Liver (tissue), 8 donors: ENCODE measurements at regions not wholly inside any gene's neighbourhood (a gene's known extent, or its start where the extent isn't known, plus 50 kb on each side); places are given as distances from the start of the nearest gene placed in this dataset.

Source experiments
- DNase-seq: peaks from one replicate; pipeline ENCODE4 v3.0.0-alpha.2; 2017; ENCODE audit warnings: low spot score
- H3K27ac ChIP-seq, 2 donors: one replicate each; pipeline ENCODE4 v1.7.0; 2013; ENCODE audit warnings: inconsistent platforms in 2 of 2, low read length in 2 of 2, control low read depth in 1 of 2, low read depth in 1 of 2, mild to moderate bottlenecking in 1 of 2
- H3K27me3 ChIP-seq, 4 donors: one replicate each; pipeline versions ENCODE4 v1.6.1 to v1.7.0; 2013; ENCODE audit warnings: low read length in 3 of 4, inconsistent platforms in 1 of 4, mild to moderate bottlenecking in 1 of 4, moderate library complexity in 1 of 4; ENCODE audit not compliant: control insufficient read depth in 4 of 4, insufficient read depth in 4 of 4
- H3K36me3 ChIP-seq, 4 donors: one replicate each; pipeline versions ENCODE4 v1.6.1 to v1.7.0; 2013; ENCODE audit warnings: low read length in 3 of 4, mild to moderate bottlenecking in 3 of 4, low read depth in 1 of 4, moderate library complexity in 1 of 4; ENCODE audit not compliant: control insufficient read depth in 4 of 4, insufficient read depth in 3 of 4
- H3K4me1 ChIP-seq, 4 donors: one replicate each; pipeline versions ENCODE4 v1.6.1 to v1.7.0; 2013; ENCODE audit warnings: low read length in 3 of 4, mild to moderate bottlenecking in 3 of 4, moderate library complexity in 1 of 4; ENCODE audit not compliant: control insufficient read depth in 4 of 4, insufficient read depth in 4 of 4
- H3K4me3 ChIP-seq, 3 donors: one replicate each; pipeline versions ENCODE4 v1.6.1 to v1.7.0; 2013; ENCODE audit warnings: low read length in 3 of 3, control low read depth in 1 of 3, low read depth in 1 of 3, mild to moderate bottlenecking in 1 of 3
- H3K9ac ChIP-seq, 2 donors: one replicate each; pipeline ENCODE4 v1.7.0; 2013; ENCODE audit warnings: low read length in 2 of 2, mild to moderate bottlenecking in 2 of 2, moderate library complexity in 2 of 2, control low read depth in 1 of 2, low read depth in 1 of 2
- H3K9me3 ChIP-seq, 4 donors: one replicate each; pipeline versions ENCODE4 v1.6.1 to v1.7.0; 2013; ENCODE audit warnings: low read length in 3 of 4; ENCODE audit not compliant: control insufficient read depth in 4 of 4
- CTCF ChIP-seq: fragments of 150-350 bp; IDR thresholded peaks from 2 replicates; pipeline ENCODE4 v1.5.1; 2017; ENCODE audit warnings: improper control_type of control experiment, low read depth, low read length; ENCODE audit not compliant: missing input control
- EGR1 ChIP-seq, 2 donors: IDR thresholded peaks; 2 replicates each; pipeline ENCODE4 v1.6.1; 2016 to 2018; ENCODE audit warnings: antibody characterized with exemption in 2 of 2, low read depth in 2 of 2
- FOXA1 ChIP-seq: IDR thresholded peaks from 2 replicates; pipeline ENCODE4 v1.6.1; 2016; ENCODE audit warnings: antibody characterized with exemption
- FOXA2 ChIP-seq: IDR thresholded peaks from 2 replicates; pipeline ENCODE4 v1.6.1; 2016; ENCODE audit warnings: antibody characterized with exemption
- HNF4A ChIP-seq, 2 donors: conservative IDR thresholded peaks; 2 replicates each; pipeline ENCODE4 v1.6.1; 2016; ENCODE audit warnings: antibody characterized with exemption in 2 of 2, mild to moderate bottlenecking in 2 of 2
- HNF4G ChIP-seq: IDR thresholded peaks from 2 replicates; pipeline ENCODE4 v1.6.1; 2016; ENCODE audit warnings: antibody characterized with exemption
- JUND ChIP-seq, 2 donors: IDR thresholded peaks; 2 replicates each; pipeline ENCODE4 v1.6.1; 2016; ENCODE audit warnings: antibody characterized with exemption in 2 of 2
- NR2F2 ChIP-seq: IDR thresholded peaks from 2 replicates; pipeline ENCODE4 v1.6.1; 2016; ENCODE audit warnings: antibody characterized with exemption
- RAD21 ChIP-seq, 2 donors: IDR thresholded peaks; 2 replicates each; pipeline ENCODE4 v1.6.1; 2016; ENCODE audit warnings: antibody characterized with exemption in 2 of 2, mild to moderate bottlenecking in 2 of 2
- RXRA ChIP-seq, 2 donors: IDR thresholded peaks; 2 replicates each; pipeline ENCODE4 v1.6.1; 2017 to 2018; ENCODE audit warnings: antibody characterized with exemption in 2 of 2, mild to moderate bottlenecking in 1 of 2
- SP1 ChIP-seq: IDR thresholded peaks from 2 replicates; pipeline ENCODE4 v1.6.1; 2018; ENCODE audit warnings: antibody characterized with exemption, mild to moderate bottlenecking
- YY1 ChIP-seq: IDR thresholded peaks from 2 replicates; pipeline ENCODE4 v1.6.1; 2016; ENCODE audit warnings: antibody characterized with exemption, mild to moderate bottlenecking
- WGBS: extraction: QIAGEN DNeasy Blood & Tissue Kit; methylation state at CpG from one replicate; pipeline ENCODE4 v1.1.7; 2013; 5-methylcytosine and 5-hydroxymethylcytosine counted together
- TF ChIP-seq, protein P1 (sequence below): IDR thresholded peaks from 2 replicates; pipeline ENCODE4 v1.6.1; 2016; ENCODE audit warnings: antibody characterized with exemption
- TF ChIP-seq, protein P2 (sequence below): IDR thresholded peaks from 2 replicates; pipeline ENCODE4 v1.6.1; 2016; ENCODE audit warnings: antibody characterized with exemption
- TF ChIP-seq, protein P3 (sequence below): IDR thresholded peaks from 2 replicates; pipeline ENCODE4 v1.6.1; 2016; ENCODE audit warnings: antibody characterized with exemption, mild to moderate bottlenecking
- TF ChIP-seq, protein P4 (sequence below): IDR thresholded peaks from 2 replicates; pipeline ENCODE4 v1.6.1; 2016; ENCODE audit warnings: antibody characterized with exemption
- donor health status: healthy.
- donor health status: healthy.
- donor health status: healthy.
- donor health status: healthy.
- donor health status: healthy.

- no peak for TF ChIP-seq CTCF
- TF ChIP-seq, protein P1, sequence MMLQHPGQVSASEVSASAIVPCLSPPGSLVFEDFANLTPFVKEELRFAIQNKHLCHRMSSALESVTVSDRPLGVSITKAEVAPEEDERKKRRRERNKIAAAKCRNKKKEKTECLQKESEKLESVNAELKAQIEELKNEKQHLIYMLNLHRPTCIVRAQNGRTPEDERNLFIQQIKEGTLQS: no peak
- no peak for TF ChIP-seq EGR1 (IDR thresholded peaks at IDR 0.05; ENCODE audit: low read depth in 2 of 2)
These were observed 54.6 kb upstream of the HDAC9 start (continued) for GRCh38 chr7:18440934-18441333.

- H3K4me1 ChIP-seq: no peaks in the 10 kb centered on the region
- H3K27ac ChIP-seq: no peak overlapping the region
- H3K9me3 ChIP-seq: no peaks in the 10 kb centered on the region
- DNase-seq: no peak
- H3K27me3 ChIP-seq: no peaks in the 10 kb centered on the region
- no peak overlapping the region for H3K9ac ChIP-seq
- no peak for TF ChIP-seq JUND (IDR thresholded peaks at IDR 0.05)
- TF ChIP-seq CTCF: no peak
- TF ChIP-seq, protein P1: no peak
- TF ChIP-seq FOXA1: no peak
- TF ChIP-seq HNF4A (conservative IDR thresholded peaks at IDR 0.05): no peak
- TF ChIP-seq RXRA (IDR thresholded peaks at IDR 0.05): no peak
- TF ChIP-seq, protein P2, sequence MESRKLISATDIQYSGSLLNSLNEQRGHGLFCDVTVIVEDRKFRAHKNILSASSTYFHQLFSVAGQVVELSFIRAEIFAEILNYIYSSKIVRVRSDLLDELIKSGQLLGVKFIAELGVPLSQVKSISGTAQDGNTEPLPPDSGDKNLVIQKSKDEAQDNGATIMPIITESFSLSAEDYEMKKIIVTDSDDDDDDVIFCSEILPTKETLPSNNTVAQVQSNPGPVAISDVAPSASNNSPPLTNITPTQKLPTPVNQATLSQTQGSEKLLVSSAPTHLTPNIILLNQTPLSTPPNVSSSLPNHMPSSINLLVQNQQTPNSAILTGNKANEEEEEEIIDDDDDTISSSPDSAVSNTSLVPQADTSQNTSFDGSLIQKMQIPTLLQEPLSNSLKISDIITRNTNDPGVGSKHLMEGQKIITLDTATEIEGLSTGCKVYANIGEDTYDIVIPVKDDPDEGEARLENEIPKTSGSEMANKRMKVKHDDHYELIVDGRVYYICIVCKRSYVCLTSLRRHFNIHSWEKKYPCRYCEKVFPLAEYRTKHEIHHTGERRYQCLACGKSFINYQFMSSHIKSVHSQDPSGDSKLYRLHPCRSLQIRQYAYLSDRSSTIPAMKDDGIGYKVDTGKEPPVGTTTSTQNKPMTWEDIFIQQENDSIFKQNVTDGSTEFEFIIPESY: no peak
- TF ChIP-seq YY1: no peak
- TF ChIP-seq NR2F2: no peak
- no peaks in the 10 kb centered on the region for H3K36me3 ChIP-seq
- no peak overlapping the region for H3K4me3 ChIP-seq
- 82% methylated on average over 1 of the region's 1 CpG for WGBS
These were observed 50.7 kb upstream of the HDAC9 start for GRCh38 chr7:18444826-18445225.

GRCh38 chr7:18445483-18445882, 50.1 kb upstream of the HDAC9 start:
- Histone ChIP-seq H3K9ac (no peak overlapping the region), H3K9me3 (no peaks in the 10 kb centered on the region), H3K4me3 (no peak overlapping the region), H3K27ac (no peak overlapping the region), H3K27me3 (no peaks in the 10 kb centered on the region), H3K4me1 (no peaks in the 10 kb centered on the region), H3K36me3 (no peaks in the 10 kb centered on the region)
- TF ChIP-seq RXRA (IDR thresholded peaks at IDR 0.05) (no peak), HNF4G (no peak), RAD21 (IDR thresholded peaks at IDR 0.05) (no peak), EGR1 (IDR thresholded peaks at IDR 0.05; ENCODE audit: low read depth in 2 of 2) (no peak), JUND (IDR thresholded peaks at IDR 0.05) (no peak), FOXA1 (no peak), HNF4A (conservative IDR thresholded peaks at IDR 0.05) (no peak), YY1 (no peak), SP1 (no peak), FOXA2 (no peak)
- TF ChIP-seq, protein P2: no peak
- TF ChIP-seq, protein P3, sequence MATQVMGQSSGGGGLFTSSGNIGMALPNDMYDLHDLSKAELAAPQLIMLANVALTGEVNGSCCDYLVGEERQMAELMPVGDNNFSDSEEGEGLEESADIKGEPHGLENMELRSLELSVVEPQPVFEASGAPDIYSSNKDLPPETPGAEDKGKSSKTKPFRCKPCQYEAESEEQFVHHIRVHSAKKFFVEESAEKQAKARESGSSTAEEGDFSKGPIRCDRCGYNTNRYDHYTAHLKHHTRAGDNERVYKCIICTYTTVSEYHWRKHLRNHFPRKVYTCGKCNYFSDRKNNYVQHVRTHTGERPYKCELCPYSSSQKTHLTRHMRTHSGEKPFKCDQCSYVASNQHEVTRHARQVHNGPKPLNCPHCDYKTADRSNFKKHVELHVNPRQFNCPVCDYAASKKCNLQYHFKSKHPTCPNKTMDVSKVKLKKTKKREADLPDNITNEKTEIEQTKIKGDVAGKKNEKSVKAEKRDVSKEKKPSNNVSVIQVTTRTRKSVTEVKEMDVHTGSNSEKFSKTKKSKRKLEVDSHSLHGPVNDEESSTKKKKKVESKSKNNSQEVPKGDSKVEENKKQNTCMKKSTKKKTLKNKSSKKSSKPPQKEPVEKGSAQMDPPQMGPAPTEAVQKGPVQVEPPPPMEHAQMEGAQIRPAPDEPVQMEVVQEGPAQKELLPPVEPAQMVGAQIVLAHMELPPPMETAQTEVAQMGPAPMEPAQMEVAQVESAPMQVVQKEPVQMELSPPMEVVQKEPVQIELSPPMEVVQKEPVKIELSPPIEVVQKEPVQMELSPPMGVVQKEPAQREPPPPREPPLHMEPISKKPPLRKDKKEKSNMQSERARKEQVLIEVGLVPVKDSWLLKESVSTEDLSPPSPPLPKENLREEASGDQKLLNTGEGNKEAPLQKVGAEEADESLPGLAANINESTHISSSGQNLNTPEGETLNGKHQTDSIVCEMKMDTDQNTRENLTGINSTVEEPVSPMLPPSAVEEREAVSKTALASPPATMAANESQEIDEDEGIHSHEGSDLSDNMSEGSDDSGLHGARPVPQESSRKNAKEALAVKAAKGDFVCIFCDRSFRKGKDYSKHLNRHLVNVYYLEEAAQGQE: no peak
- TF ChIP-seq, protein P4, sequence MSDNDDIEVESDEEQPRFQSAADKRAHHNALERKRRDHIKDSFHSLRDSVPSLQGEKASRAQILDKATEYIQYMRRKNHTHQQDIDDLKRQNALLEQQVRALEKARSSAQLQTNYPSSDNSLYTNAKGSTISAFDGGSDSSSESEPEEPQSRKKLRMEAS: no peak
- 83% methylated on average over 3 of the region's 3 CpGs for WGBS
- no peak for DNase-seq
